Suprapubic skin (tissue), 3 donors: ENCODE measurements at regions not wholly inside any gene's neighbourhood (a gene's known extent, or its start where the extent isn't known, plus 50 kb on each side); places are given as distances from the start of the nearest gene placed in this dataset.

Source experiments
- CTCF ChIP-seq, 2 donors: fragments of 200-600 bp in 1 of 2; fragments of 450-650 bp in 1 of 2; sonication (generic) in 1 of 2; IDR thresholded peaks; one replicate each; pipeline ENCODE4 v1.5.1; 2016 to 2019; ENCODE audit warnings: antibody characterized with exemption in 2 of 2, mild to moderate bottlenecking in 1 of 2, moderate library complexity in 1 of 2
- EP300 ChIP-seq: sonication (generic); formaldehyde crosslinking; IDR thresholded peaks from one replicate; pipeline ENCODE4 v1.6.1; 2017; ENCODE audit warnings: antibody characterized with exemption

DNA sequence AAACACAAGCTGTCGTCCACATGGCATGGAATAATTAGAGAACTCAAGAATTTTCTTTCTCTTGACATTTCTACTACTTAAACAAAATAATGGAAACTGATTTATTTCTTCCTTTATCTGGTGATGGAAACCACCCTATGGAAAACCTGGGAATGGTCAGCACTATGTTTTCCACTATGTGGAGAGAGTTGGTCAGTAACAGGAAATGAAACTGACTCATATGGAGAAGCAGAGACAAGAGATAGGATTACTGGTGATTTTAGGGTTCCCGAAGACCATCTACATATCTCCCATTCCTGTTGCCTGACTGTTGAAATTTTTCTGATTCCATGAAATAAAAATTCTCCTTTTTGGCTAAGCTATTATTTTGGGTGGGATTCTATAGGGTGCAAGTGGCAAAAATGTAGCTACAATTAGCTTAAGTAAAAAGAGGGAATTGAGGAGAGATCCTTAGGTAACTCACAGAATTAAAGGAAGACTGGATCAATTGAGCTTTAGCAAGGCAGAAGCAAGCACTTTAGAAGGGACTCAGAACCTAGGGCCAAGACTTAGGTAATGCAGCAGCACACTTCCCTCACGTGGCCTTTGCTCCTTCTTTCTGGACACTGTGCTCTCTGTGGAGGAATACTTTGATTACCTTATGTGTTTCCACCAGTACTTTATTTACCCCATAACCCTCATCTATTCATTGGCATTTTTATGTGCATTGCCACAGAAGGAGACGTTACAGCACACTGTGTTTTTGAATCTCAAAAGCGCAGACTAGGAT lies 89.6 kb downstream of the LEPR start:
- TF ChIP-seq CTCF (IDR thresholded peaks at IDR 0.05) (no peak), EP300 (no peak)
